ENCODE measurements at regions not wholly inside any gene's neighbourhood (a gene's known extent, or its start where the extent isn't known, plus 50 kb on each side); places are given as distances from the start of the nearest gene placed in this dataset.

GRCh38 chr15:66625974-66626373 lies 60.2 kb upstream of the LCTL start:
- peaks cover 0 to 6% of the 10 kb centered on the region in 2 experiments for H3K9me3 ChIP-seq (ENCODE audit: control insufficient read depth in 1 of 2, insufficient read depth in 1 of 2, low read length in 2 of 2)
- Mint-ChIP-seq H3K27me3 (peaks cover 25% of the 10 kb centered on the region), H3K4me1 (ENCODE audit: low read depth) (no peaks in the 10 kb centered on the region), H3K27ac (no peak overlapping the region), H3K4me3 (no peak overlapping the region), H3K36me3 (ENCODE audit: low read depth) (no peaks in the 10 kb centered on the region), H3K9me3 (no peaks in the 10 kb centered on the region)
- DNase-seq (no peak), ATAC-seq (ENCODE audit: poor library complexity) (no peak)
- H3K27me3 ChIP-seq (ENCODE audit: control insufficient read depth in 1 of 2, insufficient read depth in 2 of 2, low read length in 2 of 2), result peaks cover 6 to 19% of the 10 kb centered on the region in 2 experiments
- TF ChIP-seq, protein P1, sequence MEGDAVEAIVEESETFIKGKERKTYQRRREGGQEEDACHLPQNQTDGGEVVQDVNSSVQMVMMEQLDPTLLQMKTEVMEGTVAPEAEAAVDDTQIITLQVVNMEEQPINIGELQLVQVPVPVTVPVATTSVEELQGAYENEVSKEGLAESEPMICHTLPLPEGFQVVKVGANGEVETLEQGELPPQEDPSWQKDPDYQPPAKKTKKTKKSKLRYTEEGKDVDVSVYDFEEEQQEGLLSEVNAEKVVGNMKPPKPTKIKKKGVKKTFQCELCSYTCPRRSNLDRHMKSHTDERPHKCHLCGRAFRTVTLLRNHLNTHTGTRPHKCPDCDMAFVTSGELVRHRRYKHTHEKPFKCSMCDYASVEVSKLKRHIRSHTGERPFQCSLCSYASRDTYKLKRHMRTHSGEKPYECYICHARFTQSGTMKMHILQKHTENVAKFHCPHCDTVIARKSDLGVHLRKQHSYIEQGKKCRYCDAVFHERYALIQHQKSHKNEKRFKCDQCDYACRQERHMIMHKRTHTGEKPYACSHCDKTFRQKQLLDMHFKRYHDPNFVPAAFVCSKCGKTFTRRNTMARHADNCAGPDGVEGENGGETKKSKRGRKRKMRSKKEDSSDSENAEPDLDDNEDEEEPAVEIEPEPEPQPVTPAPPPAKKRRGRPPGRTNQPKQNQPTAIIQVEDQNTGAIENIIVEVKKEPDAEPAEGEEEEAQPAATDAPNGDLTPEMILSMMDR (IDR thresholded peaks at IDR 0.05), result no peak
- ChIA-PET POLR2A (no interaction called here), CTCF (no interaction called here)
- H3K27ac ChIP-seq (ENCODE audit: low read depth in 1 of 2, low read length in 2 of 2), result no peak overlapping the region
- H3K36me3 ChIP-seq (ENCODE audit: insufficient read depth, low read length), result no peaks in the 10 kb centered on the region
- H3K4me1 ChIP-seq (ENCODE audit: insufficient read depth, low read length), result no peaks in the 10 kb centered on the region
- intact Hi-C loops (cut with DNase I, micrococcal nuclease), result loop anchor here in 1 of 2 experiments (5.0 kb wide), 1 partner anchor 101 kb away; no protein-coding TSS in a partner anchor
- H3K4me3 ChIP-seq (ENCODE audit: low read length), result no peak overlapping the region

DNA sequence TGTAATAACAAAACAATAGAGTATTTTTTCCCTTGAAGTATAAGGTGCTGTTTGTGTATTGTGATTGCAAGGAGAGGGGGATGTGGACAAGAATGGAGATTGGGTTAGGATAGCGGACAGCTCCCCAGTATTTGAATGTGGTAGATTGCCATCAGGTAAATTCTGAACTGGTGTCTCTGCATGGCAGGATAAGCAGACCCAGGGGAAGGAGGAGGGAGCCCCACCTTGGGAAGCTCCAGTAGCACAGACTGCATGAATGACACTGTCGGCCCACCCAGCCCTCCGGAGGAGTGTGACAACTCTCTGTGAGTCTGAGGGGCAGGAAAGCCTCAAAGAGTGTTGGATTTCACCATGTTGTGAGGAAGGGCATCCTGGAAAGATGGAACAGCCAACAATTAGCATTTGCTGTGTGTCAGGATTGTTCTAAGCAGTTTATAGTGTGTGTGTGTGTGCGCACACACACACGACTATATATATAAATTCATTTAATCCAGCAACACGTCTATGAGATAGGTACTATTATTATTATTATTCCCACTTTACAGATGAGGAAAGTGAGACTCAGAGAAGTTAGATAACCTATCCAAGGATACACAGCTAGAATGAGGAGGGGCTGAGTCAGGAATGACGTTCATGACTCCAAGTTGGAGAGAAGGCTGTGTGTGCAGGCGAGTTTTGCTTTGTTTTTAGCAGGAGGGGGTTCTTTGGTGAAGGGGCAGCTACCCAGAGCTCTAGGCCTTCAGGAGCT lies 63.4 kb upstream of the LCTL start:
- Histone ChIP-seq H3K27ac (ENCODE audit: low read depth in 1 of 2, low read length in 2 of 2) (no peak overlapping the region), H3K4me3 (ENCODE audit: low read length) (no peak overlapping the region), H3K36me3 (ENCODE audit: insufficient read depth, low read length) (no peaks in the 10 kb centered on the region), H3K9me3 (ENCODE audit: control insufficient read depth in 1 of 2, insufficient read depth in 1 of 2, low read length in 2 of 2) (no peaks in the 10 kb centered on the region), H3K4me1 (ENCODE audit: insufficient read depth, low read length) (no peaks in the 10 kb centered on the region), H3K27me3 (ENCODE audit: control insufficient read depth in 1 of 2, insufficient read depth in 2 of 2, low read length in 2 of 2) (no peaks in the 10 kb centered on the region)
- intact Hi-C loops (cut with DNase I, micrococcal nuclease), result loop anchor here in 1 of 2 experiments (5.0 kb wide), 1 partner anchor 98 kb away; no protein-coding TSS in a partner anchor
- TF ChIP-seq, protein P1 (IDR thresholded peaks at IDR 0.05), result no peak
- DNase-seq (no peak), ATAC-seq (ENCODE audit: poor library complexity) (no peak)
- Mint-ChIP-seq H3K4me3 (no peak overlapping the region), H3K27me3 (peaks cover 2% of the 10 kb centered on the region), H3K27ac (no peak overlapping the region), H3K9me3 (no peaks in the 10 kb centered on the region), H3K36me3 (ENCODE audit: low read depth) (no peaks in the 10 kb centered on the region), H3K4me1 (ENCODE audit: low read depth) (no peaks in the 10 kb centered on the region)
- POLR2A ChIA-PET, result no interaction called here
- CTCF ChIA-PET, result no interaction called here

DNA sequence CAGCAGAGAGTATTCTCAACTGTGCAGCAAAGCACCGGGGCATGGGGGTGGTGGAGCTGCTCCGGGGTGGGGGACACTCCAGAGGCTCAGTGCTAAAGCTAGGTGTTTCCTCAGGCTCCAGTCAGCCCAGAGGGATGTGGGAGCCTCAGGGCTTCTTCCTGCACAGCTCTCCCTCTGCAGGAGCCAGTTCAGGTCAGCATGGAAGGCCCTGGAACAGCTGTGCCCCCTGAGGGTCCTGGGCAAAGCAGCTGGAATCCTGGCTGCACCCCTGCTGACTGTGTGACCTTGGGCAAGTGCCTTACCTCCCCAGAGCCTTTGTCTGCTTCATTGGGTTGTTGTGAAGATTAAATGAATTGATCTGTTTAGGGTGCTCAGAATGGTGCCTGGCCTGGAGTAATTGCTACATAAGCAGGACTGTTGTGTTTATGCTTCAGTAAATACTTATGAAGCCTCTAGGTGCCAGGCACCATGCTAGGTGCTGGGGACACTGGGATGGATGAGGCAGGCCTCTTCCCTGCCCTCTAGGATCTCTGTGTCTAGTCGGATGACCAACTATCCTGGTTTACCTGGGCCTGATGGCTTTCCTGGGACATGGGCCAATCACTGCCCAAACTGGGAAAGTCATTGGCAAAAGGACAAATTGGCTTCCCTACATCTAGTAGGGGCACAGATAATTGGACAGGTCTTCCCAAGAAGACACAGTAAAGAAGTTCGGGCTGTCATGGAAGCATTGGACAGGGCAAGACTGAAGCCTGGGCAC lies 64.2 kb upstream of the LCTL start:
- intact Hi-C loops (cut with DNase I, micrococcal nuclease), result loop anchor here in 1 of 2 experiments (5.0 kb wide), 1 partner anchor 97 kb away; no protein-coding TSS in a partner anchor
- CTCF ChIA-PET, result no interaction called here
- no peaks in the 10 kb centered on the region for H3K27me3 Mint-ChIP-seq

More for the DNA sequence above, 64.2 kb upstream of the LCTL start:
- Mint-ChIP-seq H3K4me3 (no peak overlapping the region), H3K27ac (no peak overlapping the region), H3K4me1 (ENCODE audit: low read depth) (no peaks in the 10 kb centered on the region), H3K36me3 (ENCODE audit: low read depth) (no peaks in the 10 kb centered on the region), H3K9me3 (no peaks in the 10 kb centered on the region)
- no peak overlapping the region for H3K27ac ChIP-seq (ENCODE audit: low read depth in 1 of 2, low read length in 2 of 2)
- no peak for ATAC-seq (ENCODE audit: poor library complexity)
- TF ChIP-seq, protein P1 (IDR thresholded peaks at IDR 0.05), result no peak
- DNase-seq, result no peak
- no peaks in the 10 kb centered on the region for H3K4me1 ChIP-seq (ENCODE audit: insufficient read depth, low read length)
- H3K27me3 ChIP-seq (ENCODE audit: control insufficient read depth in 1 of 2, insufficient read depth in 2 of 2, low read length in 2 of 2), result no peaks in the 10 kb centered on the region
- no peaks in the 10 kb centered on the region for H3K9me3 ChIP-seq (ENCODE audit: control insufficient read depth in 1 of 2, insufficient read depth in 1 of 2, low read length in 2 of 2)
- H3K4me3 ChIP-seq (ENCODE audit: low read length), result no peak overlapping the region
- no peaks in the 10 kb centered on the region for H3K36me3 ChIP-seq (ENCODE audit: insufficient read depth, low read length)
- POLR2A ChIA-PET, result no interaction called here
